ENCODE measurements at regions not wholly inside any gene's neighbourhood (a gene's known extent, or its start where the extent isn't known, plus 50 kb on each side); places are given as distances from the start of the nearest gene placed in this dataset.

GRCh38 chr20:48057739-48058138, 272.5 kb upstream of the SULF2 start:
- TF ChIP-seq ARNTL (CRISPR knock-in tag; IDR thresholded peaks at IDR 0.05; ENCODE audit: borderline replicate concordance, low read depth): no peak
- TF ChIP-seq TCF4 (CRISPR knock-in tag; IDR thresholded peaks at IDR 0.05; ENCODE audit: borderline replicate concordance): no peak
- no peak for TF ChIP-seq CSDC2 (CRISPR knock-in tag; IDR thresholded peaks at IDR 0.05)
- TF ChIP-seq CREB5 (CRISPR knock-in tag; IDR thresholded peaks at IDR 0.05; ENCODE audit: low read depth): no peak
- no peak for TF ChIP-seq POU6F1 (CRISPR knock-in tag; IDR thresholded peaks at IDR 0.05; ENCODE audit: borderline replicate concordance, low read depth)
- no peak for TF ChIP-seq ISL1 (CRISPR knock-in tag; IDR thresholded peaks at IDR 0.05)
- TF ChIP-seq ZNF70 (CRISPR knock-in tag; IDR thresholded peaks at IDR 0.05): no peak
- no peak for TF ChIP-seq PATZ1 (CRISPR knock-in tag; IDR thresholded peaks at IDR 0.05; ENCODE audit: borderline replicate concordance)
- TF ChIP-seq ESRRG (CRISPR knock-in tag; IDR thresholded peaks at IDR 0.05): no peak
- TF ChIP-seq TOX (CRISPR knock-in tag; IDR thresholded peaks at IDR 0.05; ENCODE audit: borderline replicate concordance): no peak
- no peak for TF ChIP-seq ZFP30 (CRISPR knock-in tag; IDR thresholded peaks at IDR 0.05)

Measured in SK-N-SH treated with all-trans-retinoic acid at 6 μM for 48 hours (cell line).